ENCODE measurements at regions not wholly inside any gene's neighbourhood (a gene's known extent, or its start where the extent isn't known, plus 50 kb on each side); places are given as distances from the start of the nearest gene placed in this dataset.

DNA sequence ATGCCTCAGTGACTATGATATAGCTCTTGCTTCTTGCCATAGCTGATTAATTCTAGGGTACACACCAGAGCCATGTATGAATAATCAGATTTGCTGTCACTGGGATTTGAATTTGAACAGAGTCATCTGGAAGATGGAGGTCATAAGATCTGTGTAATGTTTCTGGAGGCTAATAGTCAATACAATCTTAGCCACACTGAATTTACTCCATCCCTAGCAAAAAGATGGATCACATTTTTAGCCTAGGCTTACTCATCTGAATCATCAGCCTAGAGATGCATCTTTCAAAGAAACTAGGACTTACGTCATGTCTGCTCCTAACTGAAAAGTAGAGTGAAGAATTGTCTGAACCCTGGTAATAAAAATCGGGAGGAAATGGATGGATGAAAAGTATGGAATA, 142.3 kb upstream of the ZNF804B start:
- Mint-ChIP-seq H3K4me3 (no peak overlapping the region), H3K4me1 (ENCODE audit: low read depth) (no peaks in the 10 kb centered on the region), H3K27ac (no peak overlapping the region), H3K27me3 (no peaks in the 10 kb centered on the region), H3K9me3 (peaks cover 6% of the 10 kb centered on the region), H3K36me3 (ENCODE audit: low read depth) (no peaks in the 10 kb centered on the region)
- intact Hi-C loops (cut with DNase I, micrococcal nuclease) = no loop called here
- ChIA-PET POLR2A (no interaction called here), CTCF (no interaction called here)
- no peaks in the 10 kb centered on the region for H3K36me3 ChIP-seq (ENCODE audit: insufficient read depth, low read length)
- no peaks in the 10 kb centered on the region for H3K9me3 ChIP-seq (ENCODE audit: control insufficient read depth in 1 of 2, insufficient read depth in 1 of 2, low read length in 2 of 2)
- H3K4me3 ChIP-seq (ENCODE audit: low read length) = no peak overlapping the region
- no peaks in the 10 kb centered on the region for H3K4me1 ChIP-seq (ENCODE audit: insufficient read depth, low read length)
- ATAC-seq (ENCODE audit: poor library complexity) = no peak
- TF ChIP-seq, protein P1, sequence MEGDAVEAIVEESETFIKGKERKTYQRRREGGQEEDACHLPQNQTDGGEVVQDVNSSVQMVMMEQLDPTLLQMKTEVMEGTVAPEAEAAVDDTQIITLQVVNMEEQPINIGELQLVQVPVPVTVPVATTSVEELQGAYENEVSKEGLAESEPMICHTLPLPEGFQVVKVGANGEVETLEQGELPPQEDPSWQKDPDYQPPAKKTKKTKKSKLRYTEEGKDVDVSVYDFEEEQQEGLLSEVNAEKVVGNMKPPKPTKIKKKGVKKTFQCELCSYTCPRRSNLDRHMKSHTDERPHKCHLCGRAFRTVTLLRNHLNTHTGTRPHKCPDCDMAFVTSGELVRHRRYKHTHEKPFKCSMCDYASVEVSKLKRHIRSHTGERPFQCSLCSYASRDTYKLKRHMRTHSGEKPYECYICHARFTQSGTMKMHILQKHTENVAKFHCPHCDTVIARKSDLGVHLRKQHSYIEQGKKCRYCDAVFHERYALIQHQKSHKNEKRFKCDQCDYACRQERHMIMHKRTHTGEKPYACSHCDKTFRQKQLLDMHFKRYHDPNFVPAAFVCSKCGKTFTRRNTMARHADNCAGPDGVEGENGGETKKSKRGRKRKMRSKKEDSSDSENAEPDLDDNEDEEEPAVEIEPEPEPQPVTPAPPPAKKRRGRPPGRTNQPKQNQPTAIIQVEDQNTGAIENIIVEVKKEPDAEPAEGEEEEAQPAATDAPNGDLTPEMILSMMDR (IDR thresholded peaks at IDR 0.05) = no peak
- H3K27ac ChIP-seq (ENCODE audit: low read depth in 1 of 2, low read length in 2 of 2) = no peak overlapping the region
- no peak for DNase-seq
- H3K27me3 ChIP-seq (ENCODE audit: control insufficient read depth in 1 of 2, insufficient read depth in 2 of 2, low read length in 2 of 2) = no peaks in the 10 kb centered on the region

DNA sequence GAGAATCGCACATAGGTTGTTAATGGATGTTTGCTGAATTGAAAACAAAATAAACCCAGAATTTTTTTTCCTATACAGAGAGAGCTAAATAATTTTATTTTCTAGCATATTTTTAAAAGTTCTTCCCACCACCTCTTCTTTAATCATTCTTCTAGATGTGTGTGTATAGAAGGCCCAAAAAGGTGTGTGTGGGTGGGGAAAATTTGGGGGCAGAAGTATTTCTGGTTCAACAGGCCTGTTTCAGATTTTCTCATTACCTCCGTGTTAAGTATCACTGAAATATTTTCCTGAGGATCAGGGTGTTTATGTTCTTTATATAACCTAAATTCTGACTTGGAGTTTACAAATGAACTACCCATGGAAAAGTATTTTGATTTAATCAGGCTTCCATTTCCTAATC, 144.2 kb upstream of the ZNF804B start:
- intact Hi-C loops (cut with DNase I, micrococcal nuclease) = no loop called here
- Histone ChIP-seq H3K9me3 (ENCODE audit: control insufficient read depth in 1 of 2, insufficient read depth in 1 of 2, low read length in 2 of 2) (no peaks in the 10 kb centered on the region), H3K4me1 (ENCODE audit: insufficient read depth, low read length) (no peaks in the 10 kb centered on the region), H3K36me3 (ENCODE audit: insufficient read depth, low read length) (no peaks in the 10 kb centered on the region), H3K27me3 (ENCODE audit: control insufficient read depth in 1 of 2, insufficient read depth in 2 of 2, low read length in 2 of 2) (no peaks in the 10 kb centered on the region), H3K27ac (ENCODE audit: low read depth in 1 of 2, low read length in 2 of 2) (no peak overlapping the region), H3K4me3 (ENCODE audit: low read length) (no peak overlapping the region)
- CTCF ChIA-PET = no interaction called here
- DNase-seq = no peak
- ATAC-seq (ENCODE audit: poor library complexity) = no peak
- Mint-ChIP-seq H3K36me3 (ENCODE audit: low read depth) (no peaks in the 10 kb centered on the region), H3K4me1 (ENCODE audit: low read depth) (no peaks in the 10 kb centered on the region), H3K4me3 (no peak overlapping the region), H3K27ac (no peak overlapping the region), H3K27me3 (no peaks in the 10 kb centered on the region), H3K9me3 (peaks cover 2% of the 10 kb centered on the region)
- POLR2A ChIA-PET = no interaction called here
- TF ChIP-seq, protein P1 (IDR thresholded peaks at IDR 0.05) = no peak

DNA sequence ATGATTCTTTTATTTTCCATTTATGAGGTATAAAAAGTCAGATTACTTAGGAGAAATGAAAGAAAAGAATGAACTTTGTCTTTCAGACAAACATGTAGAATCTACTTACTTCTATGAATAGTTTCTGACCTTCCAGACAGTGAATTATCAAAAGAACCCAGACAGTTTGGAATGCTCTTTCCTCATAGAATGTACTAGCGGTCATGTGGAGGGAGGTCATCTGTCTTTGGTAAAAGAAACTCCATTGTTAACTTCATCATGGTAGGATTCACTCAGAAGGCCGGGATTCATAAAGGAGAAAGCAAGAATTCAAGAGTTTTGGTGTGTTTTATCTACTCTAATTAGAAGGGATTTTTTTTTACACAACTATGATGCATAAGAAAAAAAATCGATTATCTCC, 144.8 kb upstream of the ZNF804B start:
- no peaks in the 10 kb centered on the region for H3K4me1 Mint-ChIP-seq (ENCODE audit: low read depth)
- no peak overlapping the region for H3K4me3 Mint-ChIP-seq
- Histone ChIP-seq H3K9me3 (ENCODE audit: control insufficient read depth in 1 of 2, insufficient read depth in 1 of 2, low read length in 2 of 2) (peaks cover 0 to 3% of the 10 kb centered on the region in 2 experiments), H3K27me3 (ENCODE audit: control insufficient read depth in 1 of 2, insufficient read depth in 2 of 2, low read length in 2 of 2) (no peaks in the 10 kb centered on the region), H3K4me3 (ENCODE audit: low read length) (no peak overlapping the region), H3K36me3 (ENCODE audit: insufficient read depth, low read length) (no peaks in the 10 kb centered on the region), H3K4me1 (ENCODE audit: insufficient read depth, low read length) (no peaks in the 10 kb centered on the region), H3K27ac (ENCODE audit: low read depth in 1 of 2, low read length in 2 of 2) (no peak overlapping the region)
- DNase-seq (no peak), ATAC-seq (ENCODE audit: poor library complexity) (no peak)
- H3K27ac Mint-ChIP-seq = no peak overlapping the region
- peaks cover 2% of the 10 kb centered on the region for H3K9me3 Mint-ChIP-seq
- ChIA-PET POLR2A (no interaction called here), CTCF (no interaction called here)
- no peaks in the 10 kb centered on the region for H3K27me3 Mint-ChIP-seq
- intact Hi-C loops (cut with DNase I, micrococcal nuclease) = no loop called here
- no peaks in the 10 kb centered on the region for H3K36me3 Mint-ChIP-seq (ENCODE audit: low read depth)
- TF ChIP-seq, protein P1 (IDR thresholded peaks at IDR 0.05) = no peak
